Small intestine (tissue), 7 donors: ENCODE measurements at regions not wholly inside any gene's neighbourhood (a gene's known extent, or its start where the extent isn't known, plus 50 kb on each side); places are given as distances from the start of the nearest gene placed in this dataset.

ENCODE experiments used
- DNase-seq, 2 donors: peaks; one replicate each; pipeline versions ENCODE4 v3.0.0 to v3.0.0-alpha.2; 2013
- FAIRE-seq: peaks from 2 replicates; lab custom pipeline; 2012; peaks lifted over from hg19 to GRCh38; lab: Jason Lieb, UNC
- H3K27ac ChIP-seq, 3 donors: one replicate each; pipeline ENCODE4 v1.5.1; 2013; ENCODE audit warnings: low read length in 2 of 3, mild to moderate bottlenecking in 2 of 3, control low read depth in 1 of 3, inconsistent platforms in 1 of 3, low read depth in 1 of 3, moderate library complexity in 1 of 3
- H3K27me3 ChIP-seq, 3 donors: one replicate each; pipeline ENCODE4 v1.6.1; 2013; ENCODE audit warnings: low read length in 3 of 3, inconsistent platforms in 1 of 3; ENCODE audit not compliant: control insufficient read depth in 3 of 3, insufficient read depth in 3 of 3
- H3K36me3 ChIP-seq, 3 donors: one replicate each; pipeline ENCODE4 v1.6.1; 2013; ENCODE audit warnings: low read length in 3 of 3, inconsistent platforms in 1 of 3, low read depth in 1 of 3, mild to moderate bottlenecking in 1 of 3, moderate library complexity in 1 of 3; ENCODE audit not compliant: control insufficient read depth in 3 of 3, insufficient read depth in 2 of 3
- H3K4me1 ChIP-seq, 3 donors: one replicate each; pipeline ENCODE4 v1.6.1; 2013; ENCODE audit warnings: low read length in 2 of 3, inconsistent platforms in 1 of 3, low read depth in 1 of 3, mild to moderate bottlenecking in 1 of 3, moderate library complexity in 1 of 3; ENCODE audit not compliant: control insufficient read depth in 3 of 3, insufficient read depth in 2 of 3
- H3K4me3 ChIP-seq, 3 donors: one replicate each; pipeline ENCODE4 v1.5.1; 2013; ENCODE audit warnings: low read length in 3 of 3, control low read depth in 1 of 3, inconsistent platforms in 1 of 3, low read depth in 1 of 3, mild to moderate bottlenecking in 1 of 3, moderate library complexity in 1 of 3
- H3K9me3 ChIP-seq, 2 donors: one replicate each; pipeline ENCODE4 v1.6.1; 2013; ENCODE audit warnings: low read depth in 1 of 2, low read length in 1 of 2; ENCODE audit not compliant: control insufficient read depth in 2 of 2, insufficient read depth in 1 of 2
- WGBS, 3 donors: extraction: QIAGEN DNeasy Blood & Tissue Kit; methylation state at CpG; one replicate each; pipeline ENCODE4 v1.1.7; 2013; 5-methylcytosine and 5-hydroxymethylcytosine counted together
- donor health status: healthy with polysubstance abuse.
- donor health status: control.
- donor health status: control.
- donor health status: Bipolar disorder and iron deficiency.
- donor health status: healthy.

- Histone ChIP-seq H3K27ac (peak overlapping the region; percentile 68 to 89 (median 87)), H3K36me3 (peaks cover 0 to 25% (median 0%) of the 10 kb centered on the region in 3 donors), H3K9me3 (no peaks in the 10 kb centered on the region), H3K4me1 (peaks cover 0 to 43% (median 3%) of the 10 kb centered on the region in 3 donors), H3K27me3 (peaks cover 0 to 6% (median 0%) of the 10 kb centered on the region in 3 donors), H3K4me3 (peak overlapping the region; percentile 65 to 88 (median 86))
- peak; percentile 74 to 89 for DNase-seq
- 2 to 3% (median 2%) methylated on average over 29 to 86 of the region's 86 CpGs for WGBS, 3 donors
- FAIRE-seq, result no peak
Measured at GRCh38 chr17:77281122-77281903, 140.5 kb downstream of the SEC14L1 start.

- peaks cover 0 to 6% (median 0%) of the 10 kb centered on the region in 3 donors for H3K27me3 ChIP-seq
- H3K4me1 ChIP-seq, result peaks cover 0 to 49% (median 4%) of the 10 kb centered on the region in 3 donors
- H3K9me3 ChIP-seq, result no peaks in the 10 kb centered on the region
- FAIRE-seq (no peak), DNase-seq (peak; percentile 66 to 76)
- peaks cover 0 to 29% (median 0%) of the 10 kb centered on the region in 3 donors for H3K36me3 ChIP-seq
- peak overlapping the region; percentile 27 to 89 (median 87) for H3K27ac ChIP-seq
- 19 to 39% (median 34%) methylated on average over 15 to 20 of the region's 20 CpGs for WGBS, 3 donors
- H3K4me3 ChIP-seq, result peak overlapping the region in 2 of 3 donors; percentile 86 to 88
Measured at GRCh38 chr17:77281904-77282367, 141.2 kb downstream of the SEC14L1 start.

DNA sequence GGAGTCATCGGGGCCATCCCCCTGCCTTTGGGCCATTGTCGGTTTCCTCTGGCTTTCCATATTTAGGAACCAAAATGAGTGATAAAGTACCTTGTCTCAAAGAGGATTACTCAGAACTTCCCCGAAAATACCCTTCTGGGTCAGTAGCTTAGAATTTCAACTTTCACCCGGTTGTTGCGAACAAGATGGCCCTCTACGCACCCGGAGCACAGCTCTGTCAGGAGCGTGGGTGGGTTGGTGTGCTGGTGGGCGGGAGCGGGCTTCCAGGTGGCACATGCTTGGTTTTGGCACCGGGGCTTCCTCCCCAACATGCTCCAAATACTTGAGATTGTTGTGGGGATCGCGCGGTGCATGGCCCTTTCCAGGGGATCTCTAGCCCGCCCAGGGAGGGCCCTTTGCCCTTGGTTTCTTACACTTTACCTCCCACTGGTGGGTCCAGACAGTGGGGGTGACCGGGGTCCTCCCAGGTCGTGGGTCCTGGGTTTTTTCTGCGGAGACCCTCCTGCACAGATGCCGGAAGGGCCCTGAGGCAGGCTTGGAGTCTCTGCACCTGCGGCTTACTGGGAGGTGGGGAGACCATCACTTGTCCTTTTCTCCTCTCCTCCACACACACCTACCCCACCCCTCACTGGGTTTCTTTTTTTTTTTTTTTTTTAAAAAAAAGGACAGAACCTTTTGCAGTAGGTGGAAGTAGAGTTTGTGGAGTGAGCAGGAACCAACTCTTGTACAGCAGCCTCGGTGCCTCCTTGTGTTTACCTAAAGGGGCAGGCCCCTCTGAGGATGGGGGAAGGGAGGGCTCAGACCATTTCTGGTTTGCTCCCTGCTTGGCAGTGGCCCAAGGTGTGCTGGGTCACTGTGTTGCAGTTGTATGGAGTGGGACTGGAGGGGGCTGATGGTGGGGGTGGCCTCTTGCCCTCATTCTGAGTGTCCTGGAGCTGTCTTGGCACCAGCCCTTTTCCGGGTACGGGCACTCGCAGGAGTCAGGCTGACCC, 142.1 kb downstream of the SEC14L1 start:
- DNase-seq (peak; percentile 62 to 82), FAIRE-seq (no peak)
- H3K27me3 ChIP-seq, result peaks cover 0 to 6% (median 0%) of the 10 kb centered on the region in 3 donors
- peak overlapping the region in 2 of 3 donors; percentile 28 to 89 for H3K27ac ChIP-seq
- peaks cover 0 to 58% (median 4%) of the 10 kb centered on the region in 3 donors for H3K4me1 ChIP-seq
- peaks cover 0 to 37% (median 0%) of the 10 kb centered on the region in 3 donors for H3K36me3 ChIP-seq
- no peaks in the 10 kb centered on the region for H3K9me3 ChIP-seq
- peak overlapping the region in 2 of 3 donors; percentile 86 to 88 for H3K4me3 ChIP-seq
- WGBS, 3 donors, result 23 to 59% (median 41%) methylated on average over 24 of the region's 24 CpGs

DNA sequence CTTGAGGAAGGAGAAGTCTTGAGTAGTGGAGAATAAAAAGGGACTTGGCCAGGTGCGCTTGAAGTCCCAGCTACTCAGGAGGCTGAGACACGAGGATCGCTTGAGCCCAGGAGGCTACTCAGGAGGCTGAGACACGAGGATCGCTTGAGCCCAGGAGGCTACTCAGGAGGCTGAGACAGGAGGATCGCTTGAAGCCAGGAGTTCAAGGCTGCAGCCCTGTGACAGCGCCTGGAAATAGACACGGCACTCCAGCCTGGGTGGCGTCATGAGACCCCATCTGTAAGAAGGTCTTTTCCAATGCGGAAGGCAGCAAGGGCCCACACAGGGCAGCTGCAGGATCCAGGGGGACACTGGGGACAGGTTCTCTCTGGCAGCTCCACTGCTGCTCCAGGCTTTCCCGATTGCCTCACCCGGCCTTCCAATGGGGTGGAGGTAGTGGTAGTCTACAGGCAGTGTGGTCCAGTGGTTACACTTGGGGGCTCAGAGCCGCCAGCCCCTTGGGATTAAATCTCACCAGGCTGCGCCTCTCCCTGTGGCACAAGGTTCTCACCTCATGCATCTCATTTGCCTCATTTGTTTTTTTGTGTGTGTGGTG, 143.4 kb downstream of the SEC14L1 start:
- H3K9me3 ChIP-seq, result no peaks in the 10 kb centered on the region
- FAIRE-seq (no peak), DNase-seq (no peak)
- H3K4me1 ChIP-seq, result peaks cover 0 to 69% (median 7%) of the 10 kb centered on the region in 3 donors
- H3K27ac ChIP-seq, result no peak overlapping the region
- peaks cover 0 to 6% (median 0%) of the 10 kb centered on the region in 3 donors for H3K27me3 ChIP-seq
- 87 to 95% (median 89%) methylated on average over 14 of the region's 14 CpGs for WGBS, 3 donors
- H3K4me3 ChIP-seq, result no peak overlapping the region
- H3K36me3 ChIP-seq, result peaks cover 0 to 43% (median 0%) of the 10 kb centered on the region in 3 donors

DNA sequence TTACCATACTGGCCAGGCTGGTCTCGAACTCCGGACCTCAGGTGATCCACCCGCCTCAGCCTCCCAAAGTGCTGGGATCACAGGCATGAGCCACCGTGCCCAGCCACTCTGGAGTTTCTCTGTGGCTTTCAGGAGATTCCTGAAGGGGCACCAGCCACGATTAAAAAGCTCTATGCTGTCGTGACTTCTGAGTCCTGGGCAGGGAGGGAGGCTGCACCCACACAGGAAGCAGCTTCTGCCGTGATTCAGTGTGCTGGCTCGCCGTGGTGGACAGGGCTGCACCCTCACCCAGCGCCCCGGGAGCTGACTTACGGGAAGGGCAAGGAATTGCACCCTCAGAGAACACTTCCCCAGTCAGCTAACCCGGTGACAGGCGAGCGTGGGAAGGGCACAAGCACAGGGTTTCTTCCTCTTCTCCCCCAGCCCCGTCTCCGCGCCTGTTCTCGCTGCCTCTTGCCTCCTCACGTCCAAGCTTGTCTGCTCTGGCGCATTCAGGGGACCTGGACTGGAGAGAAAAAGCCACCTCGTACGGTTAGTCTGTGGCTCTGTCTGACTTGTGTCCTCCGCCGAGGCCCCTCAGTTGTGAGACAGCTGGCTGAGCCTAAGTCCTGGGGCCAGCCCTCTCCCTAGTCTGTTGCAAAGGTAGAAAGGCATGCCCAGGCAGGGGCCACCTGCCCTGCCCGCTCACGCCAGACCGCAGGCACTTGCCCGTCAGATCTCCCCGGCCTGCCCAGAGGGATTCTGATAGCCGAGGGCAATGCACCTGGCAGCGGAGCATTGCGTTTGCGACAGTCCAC, 145.0 kb downstream of the SEC14L1 start:
- Histone ChIP-seq H3K9me3 (no peaks in the 10 kb centered on the region), H3K4me3 (peak overlapping the region in 2 of 3 donors; percentile 0 to 16), H3K36me3 (peaks cover 0 to 47% (median 0%) of the 10 kb centered on the region in 3 donors), H3K27ac (peak overlapping the region; percentile 96 to 99 (median 98)), H3K4me1 (peaks cover 0 to 60% (median 5%) of the 10 kb centered on the region in 3 donors), H3K27me3 (peaks cover 0 to 6% (median 0%) of the 10 kb centered on the region in 3 donors)
- FAIRE-seq, result no peak
- WGBS, 3 donors, result 17 to 52% (median 36%) methylated on average over 33 to 34 of the region's 34 CpGs
- peak; percentile 67 to 87 for DNase-seq

- peaks cover 0 to 60% (median 5%) of the 10 kb centered on the region in 3 donors for H3K4me1 ChIP-seq
- H3K4me3 ChIP-seq, result no peak overlapping the region
- H3K9me3 ChIP-seq, result no peaks in the 10 kb centered on the region
- H3K27ac ChIP-seq, result peak overlapping the region; percentile 96 to 99 (median 98)
- FAIRE-seq, result no peak
- peaks cover 0 to 6% (median 0%) of the 10 kb centered on the region in 3 donors for H3K27me3 ChIP-seq
- DNase-seq, result no peak
- H3K36me3 ChIP-seq, result peaks cover 0 to 48% (median 0%) of the 10 kb centered on the region in 3 donors
Measured at GRCh38 chr17:77286391-77286640, 145.5 kb downstream of the SEC14L1 start.

DNA sequence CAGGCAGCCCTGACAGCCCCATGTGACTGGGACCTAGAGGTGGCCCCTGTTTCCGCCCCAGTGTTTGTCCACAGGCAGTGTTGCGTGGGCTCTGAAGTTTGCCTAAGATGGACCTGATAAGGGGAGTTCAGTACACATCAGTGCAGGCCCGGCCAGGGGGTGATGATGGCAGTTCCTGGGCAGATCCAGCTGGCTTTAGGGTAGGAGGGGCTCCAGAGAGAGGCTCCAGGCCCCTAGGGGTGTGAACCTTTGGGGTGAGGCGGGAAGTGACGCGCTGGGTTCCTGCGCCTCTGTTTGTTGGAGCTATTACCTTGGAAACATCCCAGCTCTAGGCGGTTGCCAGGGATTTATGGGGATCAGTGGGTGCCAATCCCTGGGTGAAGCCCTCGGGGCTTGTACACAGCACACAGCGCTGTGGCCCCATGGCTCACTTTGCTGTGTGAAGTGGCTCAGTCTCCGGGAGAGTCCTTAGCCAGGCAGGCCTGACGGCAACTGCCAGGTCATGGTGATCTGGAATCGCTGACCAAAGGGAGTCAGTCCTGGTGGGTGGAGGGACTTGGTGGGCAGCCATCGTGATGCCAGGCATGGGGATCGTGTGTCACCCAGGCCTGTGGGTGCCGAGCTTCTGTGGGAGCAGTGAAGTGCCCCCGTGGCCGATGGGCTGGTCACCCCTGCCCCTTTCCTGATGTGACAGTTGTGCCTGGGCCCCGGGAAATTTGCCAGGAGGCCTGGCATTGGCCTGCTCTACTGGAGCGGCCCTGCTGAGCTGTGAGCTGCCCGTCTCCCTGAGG, 146.1 kb downstream of the SEC14L1 start:
- H3K27ac ChIP-seq, result peak overlapping the region; percentile 96 to 99 (median 98)
- no peak overlapping the region for H3K4me3 ChIP-seq
- peaks cover 0 to 2% (median 0%) of the 10 kb centered on the region in 3 donors for H3K27me3 ChIP-seq
- H3K4me1 ChIP-seq, result peaks cover 0 to 60% (median 5%) of the 10 kb centered on the region in 3 donors
- FAIRE-seq (no peak), DNase-seq (peak; percentile 90 to 94)
- 19 to 62% (median 32%) methylated on average over 21 of the region's 21 CpGs for WGBS, 3 donors
- peaks cover 0 to 53% (median 0%) of the 10 kb centered on the region in 3 donors for H3K36me3 ChIP-seq
- H3K9me3 ChIP-seq, result no peaks in the 10 kb centered on the region
